ENCODE measurements at regions not wholly inside any gene's neighbourhood (a gene's known extent, or its start where the extent isn't known, plus 50 kb on each side); places are given as distances from the start of the nearest gene placed in this dataset.

- TF ChIP-seq ZNF274 (IDR thresholded peaks at IDR 0.05; ENCODE audit: low read depth, low read length): no peak
- TF ChIP-seq SUZ12 (IDR thresholded peaks at IDR 0.05; ENCODE audit: extremely low read depth, insufficient read depth, insufficient read length): no peak
- no peak for TF ChIP-seq YY1 (IDR thresholded peaks at IDR 0.05; ENCODE audit: insufficient read depth, insufficient read length)
Observed at GRCh38 chr13:68938639-68939038, 1169.0 kb upstream of the ATXN8OS start.
